ENCODE measurements at regions not wholly inside any gene's neighbourhood (a gene's known extent, or its start where the extent isn't known, plus 50 kb on each side); places are given as distances from the start of the nearest gene placed in this dataset.

DNA sequence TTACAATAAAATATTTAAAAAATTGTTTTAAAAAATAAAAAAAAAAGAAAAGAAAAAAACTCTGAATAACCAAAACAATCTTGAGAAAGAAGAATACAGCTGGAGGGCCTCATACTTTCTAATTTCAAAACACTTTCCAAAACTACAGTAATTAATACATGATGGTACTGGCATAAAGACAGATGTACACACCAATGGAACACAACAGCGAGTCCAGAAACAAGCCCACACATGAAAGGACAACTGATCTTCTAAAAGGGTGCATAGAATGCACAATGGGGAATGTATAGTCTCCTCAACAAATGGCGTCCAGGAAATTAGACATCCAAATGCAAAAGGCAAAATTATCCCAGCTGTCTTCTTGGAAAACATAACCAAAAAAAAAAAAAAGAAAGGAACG is 99.6 kb downstream of the LURAP1L start:
- no peak for DNase-seq

- DNase-seq: no peak
Observed at GRCh38 chr9:12875191-12875590, 100.4 kb downstream of the LURAP1L start.

DNA sequence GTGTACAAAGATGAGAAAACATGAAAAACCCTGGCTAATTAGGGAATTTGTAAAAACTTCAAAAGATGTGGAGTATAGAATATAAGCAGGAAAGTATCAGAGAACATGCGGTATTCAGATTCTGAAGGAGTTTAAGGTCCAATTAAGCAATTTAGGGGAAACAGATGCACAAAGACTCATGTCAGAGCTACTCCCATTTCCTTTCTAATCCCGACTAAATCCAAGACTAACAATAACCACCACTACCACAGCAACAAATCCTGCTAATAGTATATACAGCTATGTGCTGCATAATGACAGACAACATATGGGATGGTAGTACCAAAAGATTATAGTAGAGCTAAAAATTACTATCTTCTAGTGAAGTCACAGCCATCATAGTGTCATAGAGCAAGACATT is 102.1 kb downstream of the LURAP1L start:
- no peak for DNase-seq

- DNase-seq: no peak
Observed at GRCh38 chr9:12878351-12878978, 103.6 kb downstream of the LURAP1L start.

GRCh38 chr9:12879961-12880360 is 105.1 kb downstream of the LURAP1L start:
- no peak for DNase-seq

- no peak for DNase-seq
Observed at GRCh38 chr9:12880406-12881015, 105.7 kb downstream of the LURAP1L start.

GRCh38 chr9:12882430-12882829 is 107.6 kb downstream of the LURAP1L start:
- DNase-seq: no peak

- no peak for DNase-seq
Observed at GRCh38 chr9:12884736-12885395, 110.0 kb downstream of the LURAP1L start.

GRCh38 chr9:12889402-12890106 is 114.7 kb downstream of the LURAP1L start:
- DNase-seq: no peak

GRCh38 chr9:12891588-12891987 is 116.8 kb downstream of the LURAP1L start:
- no peak for DNase-seq

DNA sequence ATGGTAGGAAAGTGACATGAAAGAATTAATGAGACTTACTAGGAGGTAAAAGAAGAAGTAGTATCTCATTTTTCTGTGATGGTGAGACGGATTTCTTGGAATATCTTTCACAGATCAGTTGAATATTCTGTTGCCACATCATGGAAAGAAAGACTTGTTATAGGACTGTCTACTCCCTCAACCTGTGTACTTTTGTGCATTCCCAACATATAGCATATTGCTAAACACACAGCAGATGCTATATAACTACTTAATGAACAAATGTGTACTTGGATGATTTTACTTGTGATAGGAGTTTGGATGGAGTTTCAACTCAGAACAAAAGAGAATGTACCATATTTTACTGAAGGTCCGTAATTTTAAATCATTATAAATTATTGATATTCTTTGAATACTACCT is 128.5 kb downstream of the LURAP1L start:
- no peak for DNase-seq

DNA sequence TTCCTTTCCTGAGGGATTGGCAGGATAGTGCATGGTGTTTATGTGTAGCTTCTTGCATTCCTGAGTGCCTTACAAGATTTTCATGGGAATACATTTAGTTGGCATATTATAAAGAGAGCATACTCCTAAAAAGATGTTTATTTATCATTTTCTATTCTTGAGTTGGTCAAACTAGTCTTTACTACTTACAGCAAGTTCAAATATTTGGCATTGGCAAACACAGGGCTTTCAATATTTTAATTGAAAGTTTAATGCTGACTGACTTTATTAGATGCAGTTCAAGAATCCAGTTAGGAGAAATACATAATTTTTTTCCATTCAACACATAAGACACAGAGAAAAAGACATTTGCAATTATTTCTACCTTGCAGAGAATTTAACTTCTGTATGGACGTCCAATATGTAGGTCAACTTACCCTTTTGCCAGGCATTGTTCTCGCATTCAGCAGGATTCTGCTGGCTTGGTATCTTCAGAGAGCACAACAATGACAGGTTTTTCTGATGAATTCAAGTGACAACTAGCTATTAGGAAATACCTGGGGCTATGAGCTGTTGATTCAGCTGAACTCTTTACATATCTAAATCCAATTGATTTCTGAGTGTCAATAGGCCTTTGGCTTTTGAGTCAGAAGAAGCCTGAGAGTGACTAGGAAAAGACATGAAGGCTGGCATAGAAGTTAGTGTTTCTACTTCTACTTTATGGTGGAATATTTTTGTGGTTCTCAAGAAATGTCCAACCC is 129.6 kb downstream of the LURAP1L start:
- DNase-seq: no peak

- DNase-seq: no peak
Observed at GRCh38 chr9:12906646-12907045, 131.8 kb downstream of the LURAP1L start.

GRCh38 chr9:12908895-12909294 is 134.1 kb downstream of the LURAP1L start:
- no peak for DNase-seq

- no peak for DNase-seq
Observed at GRCh38 chr9:12915366-12915954, 140.6 kb downstream of the LURAP1L start.

- no peak for DNase-seq
Observed at GRCh38 chr9:12916042-12916441, 141.2 kb downstream of the LURAP1L start.

GRCh38 chr9:12920437-12920836 is 145.6 kb downstream of the LURAP1L start:
- DNase-seq: no peak

- DNase-seq: no peak
Observed at GRCh38 chr9:12921621-12922020, 146.8 kb downstream of the LURAP1L start.

DNA sequence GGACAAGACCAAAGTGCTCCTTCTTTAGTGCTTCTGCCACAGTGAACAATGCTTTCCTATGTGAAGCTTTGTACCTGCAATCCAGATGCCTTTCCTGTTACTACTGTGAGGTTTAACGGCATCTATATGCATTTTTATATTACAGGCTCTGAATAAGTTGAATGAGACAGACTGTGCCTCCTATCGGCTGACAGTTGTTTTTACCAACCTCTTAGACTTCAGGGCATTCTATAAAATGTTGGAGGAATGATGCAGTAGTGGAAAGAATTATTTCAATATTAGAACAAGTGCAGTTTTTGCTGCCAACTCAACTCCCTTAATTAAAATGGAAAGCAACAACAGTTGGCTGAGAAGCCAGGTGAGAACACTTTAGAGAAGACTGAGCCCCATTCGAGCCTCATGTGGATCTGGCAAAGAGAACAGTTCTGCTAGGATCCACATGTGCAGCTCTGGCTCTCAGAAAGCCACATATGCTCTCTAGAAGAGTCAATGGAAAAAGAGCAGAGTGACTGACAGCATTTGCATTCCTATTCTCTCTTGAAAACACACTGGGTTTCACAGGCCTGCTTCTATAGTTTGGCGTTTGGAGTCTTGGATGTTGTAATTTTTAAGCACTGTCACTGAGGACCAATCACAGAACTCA is 147.5 kb downstream of the LURAP1L start:
- no peak for DNase-seq

GRCh38 chr9:12923468-12924009 is 148.7 kb downstream of the LURAP1L start:
- no peak for DNase-seq

DNA sequence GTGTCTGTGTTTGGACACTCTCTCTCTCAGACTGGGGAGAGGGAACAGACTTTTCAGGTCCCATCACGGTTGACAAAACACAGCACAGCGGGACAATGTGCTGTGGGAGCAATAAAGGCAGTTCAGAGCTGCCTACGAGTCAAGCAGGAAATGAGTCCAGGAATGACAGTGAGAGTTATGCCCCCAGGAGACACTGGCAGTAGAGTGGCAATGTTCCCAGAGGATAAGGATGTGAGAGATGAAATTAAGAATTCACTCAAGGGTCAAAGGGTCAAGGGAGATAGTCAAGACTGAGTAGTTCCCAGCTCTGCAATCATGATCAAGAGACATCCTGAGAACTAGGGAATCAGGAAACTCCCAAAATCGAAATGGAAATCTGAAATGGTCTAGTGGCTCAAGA is 156.1 kb downstream of the LURAP1L start:
- DNase-seq: no peak

DNA sequence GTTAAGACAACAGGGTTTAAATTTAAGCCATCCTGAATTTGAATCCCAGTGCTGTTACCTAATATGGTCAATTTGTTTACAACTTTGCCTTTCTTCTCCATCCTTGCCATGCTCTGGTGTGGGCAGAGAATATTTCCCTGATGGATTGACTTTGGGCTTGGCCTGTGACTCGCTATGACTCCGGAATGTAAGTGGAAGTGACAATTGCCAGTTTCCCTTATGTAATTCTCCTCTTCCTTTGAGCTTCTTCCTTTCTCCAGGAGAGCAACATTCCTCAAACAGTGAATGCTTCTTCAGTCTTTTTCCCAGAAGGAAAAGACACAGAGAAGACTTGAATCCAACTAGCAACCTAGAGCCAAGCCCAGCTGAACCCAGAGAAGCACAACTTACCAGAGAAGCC is 159.1 kb downstream of the LURAP1L start:
- no peak for DNase-seq

Measured in DMS79 (cell line).